GM19452 (cell line): ENCODE measurements at regions not wholly inside any gene's neighbourhood (a gene's known extent, or its start where the extent isn't known, plus 50 kb on each side); places are given as distances from the start of the nearest gene placed in this dataset.
A peak's percentile ranks its signal among the peaks of the same experiment; 100 is the strongest.
"Not testable (repeated sequence)": the region's sequence is repeated elsewhere in the genome, so short reads cannot be mapped to it uniquely, and the experiment has no call there.

ENCODE experiments used
- ATAC-seq: cut with Tn5 transposase; IDR thresholded peaks from one replicate; pipeline ENCODE4 v1.9.1; 2021; ENCODE audit not compliant: unreplicated experiment

DNA sequence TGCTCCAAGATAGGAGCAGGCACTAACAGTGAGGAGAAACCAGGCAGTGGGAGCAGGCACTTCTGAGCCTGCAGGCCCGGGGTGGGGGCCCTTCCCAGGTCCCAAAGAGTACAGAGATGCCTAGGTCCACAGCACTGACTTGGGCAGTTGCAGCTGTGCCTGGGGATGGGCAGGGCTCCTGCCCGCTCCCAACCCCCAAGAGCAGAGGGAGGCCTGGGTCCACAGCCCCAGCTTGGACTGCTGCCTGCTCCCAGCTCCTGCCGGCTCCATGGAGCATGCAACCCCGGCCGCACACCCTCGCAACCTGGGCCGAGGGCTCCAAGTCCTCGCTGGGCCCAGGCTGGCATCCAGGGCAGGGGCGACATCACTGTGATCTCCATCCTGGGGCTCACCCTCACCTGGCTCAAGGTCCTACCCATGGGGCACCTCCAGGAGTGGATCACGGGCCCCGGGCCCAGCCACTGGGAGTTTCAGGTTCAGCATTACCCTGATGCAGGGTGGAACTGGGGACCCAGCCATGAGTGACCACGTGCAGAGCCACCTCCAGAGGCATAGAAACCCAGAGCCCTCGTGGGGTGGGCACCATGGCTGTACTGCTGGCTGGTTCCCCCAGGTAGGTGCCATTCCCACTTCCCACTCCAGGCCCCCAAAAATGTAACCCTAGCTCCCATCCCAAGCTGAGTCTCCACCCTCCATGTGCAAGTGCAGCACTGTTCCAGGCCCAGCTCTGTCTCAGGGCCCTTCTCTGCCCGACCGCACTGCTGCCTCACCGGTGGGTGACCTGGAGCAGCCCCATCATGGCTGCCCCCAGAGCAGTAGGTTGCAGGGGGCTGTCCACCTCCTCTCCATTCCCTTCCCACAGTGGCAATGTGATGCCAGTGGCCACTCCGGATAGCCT lies 325.6 kb downstream of the NR4A2 start:
- no peak for ATAC-seq

DNA sequence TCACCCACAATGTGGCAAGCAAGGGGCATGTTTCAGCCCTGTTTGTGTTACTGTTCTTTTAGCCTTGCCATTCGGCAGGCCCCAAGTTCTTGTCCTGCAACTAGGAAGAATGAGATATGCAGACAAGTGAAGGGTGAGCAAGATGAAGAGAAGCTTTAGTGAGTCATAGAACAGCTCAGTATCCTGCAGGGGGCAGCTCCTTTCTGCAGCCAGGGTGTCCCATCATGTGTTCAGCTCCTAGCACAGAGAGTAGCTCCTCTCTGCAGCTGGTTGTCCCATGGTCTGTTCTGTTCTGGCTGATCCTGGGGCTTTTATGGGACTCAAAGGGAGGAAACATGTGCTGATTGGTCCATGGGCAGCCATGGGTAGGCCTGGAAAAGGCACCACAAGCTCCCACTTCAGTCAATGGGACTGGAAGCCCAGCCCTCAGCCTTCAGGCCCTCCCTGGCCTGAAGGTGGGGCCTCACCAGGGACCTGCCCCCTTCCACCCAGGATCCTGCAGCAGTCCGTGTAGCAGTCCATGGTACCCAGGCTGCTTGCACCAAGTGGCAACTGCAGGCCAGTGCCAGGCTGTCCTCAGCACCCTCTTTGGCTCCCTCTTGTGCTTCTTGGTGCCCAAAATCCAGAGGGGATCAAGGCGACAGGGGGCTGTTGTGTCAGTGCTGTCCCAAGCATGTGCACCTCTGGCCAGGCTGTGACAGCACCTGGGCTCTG lies 326.4 kb downstream of the NR4A2 start:
- no peak for ATAC-seq

DNA sequence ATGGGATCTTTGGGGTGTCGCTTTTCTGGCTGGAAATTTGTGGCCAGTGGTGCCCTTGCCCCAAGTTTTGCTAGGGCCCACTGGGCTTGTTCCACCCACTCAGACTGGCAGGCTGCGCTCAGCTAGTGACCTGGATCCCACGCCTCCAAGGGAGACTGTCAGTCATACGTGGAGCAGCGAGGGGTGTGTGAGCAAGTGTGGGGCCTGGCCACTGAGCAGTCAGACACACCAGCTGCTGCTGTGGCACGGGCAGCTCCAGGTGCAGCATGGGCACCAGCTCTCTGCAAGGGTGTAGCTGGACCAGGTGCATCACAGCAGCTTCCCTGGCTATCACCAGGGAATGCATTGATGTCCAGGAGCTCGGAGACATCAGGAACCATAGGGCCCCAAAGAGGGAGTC lies 327.0 kb downstream of the NR4A2 start:
- ATAC-seq: no peak

DNA sequence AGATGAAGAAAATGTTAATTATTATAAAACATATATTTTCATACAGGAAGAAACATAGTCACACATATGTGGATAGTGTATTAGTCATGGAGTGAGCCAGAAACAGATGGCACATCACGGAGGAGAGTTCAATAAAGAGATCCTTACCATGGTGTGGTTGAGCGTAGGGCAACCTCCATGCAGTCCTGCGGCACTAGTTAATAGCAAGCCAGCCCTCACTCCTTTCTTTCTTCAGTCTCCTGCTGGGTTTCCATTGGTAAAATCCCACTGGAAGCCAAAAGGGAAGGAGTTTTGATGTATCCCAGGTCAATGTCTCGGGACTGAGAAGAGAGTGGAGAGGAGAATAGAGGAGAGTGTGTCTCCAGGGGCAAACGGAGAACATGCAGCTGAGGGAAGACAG lies 328.1 kb downstream of the NR4A2 start:
- no peak for ATAC-seq

DNA sequence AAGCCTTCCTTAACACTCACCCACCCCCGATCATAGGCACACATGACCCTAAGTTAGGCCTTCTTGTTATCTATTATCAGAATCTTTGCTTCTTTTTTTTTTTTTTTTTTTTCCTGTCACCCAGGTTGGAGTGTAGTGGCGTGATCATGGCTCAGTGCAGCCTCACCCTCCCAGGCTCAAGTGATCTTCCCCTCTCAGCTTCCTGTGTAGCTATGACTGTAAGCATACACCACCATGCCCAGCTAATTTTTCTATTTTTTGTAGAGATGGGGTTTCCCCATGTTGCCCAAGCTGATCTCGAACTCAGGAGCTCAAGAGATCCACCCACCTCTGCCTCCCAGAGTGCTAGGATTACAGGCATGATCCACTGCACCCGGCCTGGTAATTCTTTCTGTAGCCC lies 328.7 kb downstream of the NR4A2 start:
- ATAC-seq: no peak

DNA sequence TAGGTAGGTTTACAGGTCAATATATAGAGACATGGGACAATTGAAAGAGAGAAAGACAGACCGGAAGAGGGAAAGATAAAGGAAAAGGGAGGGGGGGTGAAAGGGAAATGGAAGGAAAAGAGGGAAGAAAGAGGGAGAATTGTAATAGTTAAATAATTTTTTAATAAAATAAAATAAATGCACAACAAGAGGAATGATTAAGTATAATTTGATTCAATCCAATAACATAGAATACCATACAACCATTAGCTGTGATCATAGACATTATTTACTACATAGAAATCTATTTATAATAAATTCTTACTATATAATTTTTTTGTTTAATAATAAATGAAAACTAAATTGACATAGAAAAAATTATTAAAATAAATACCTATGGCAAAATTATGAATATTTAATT lies 330.7 kb downstream of the NR4A2 start:
- no peak for ATAC-seq

DNA sequence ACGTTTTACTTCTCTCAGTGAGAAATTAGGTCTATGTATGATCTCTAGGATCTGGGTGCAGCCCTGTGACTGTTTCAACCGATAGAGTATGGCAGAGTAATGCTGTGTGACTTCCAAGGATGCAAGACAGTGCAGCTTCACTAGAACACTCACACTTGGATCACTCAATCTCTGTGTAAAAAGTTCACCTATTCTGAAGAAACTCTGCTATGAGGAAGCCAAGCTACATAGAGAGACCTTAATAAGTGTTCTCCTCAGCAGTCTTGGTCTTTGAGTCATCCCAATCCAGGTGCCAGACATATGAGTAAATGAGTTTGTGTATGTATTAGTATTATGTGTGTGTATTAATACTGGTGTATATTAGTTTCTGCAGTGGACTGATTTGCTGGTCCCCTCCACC lies 335.0 kb downstream of the NR4A2 start:
- no peak for ATAC-seq

DNA sequence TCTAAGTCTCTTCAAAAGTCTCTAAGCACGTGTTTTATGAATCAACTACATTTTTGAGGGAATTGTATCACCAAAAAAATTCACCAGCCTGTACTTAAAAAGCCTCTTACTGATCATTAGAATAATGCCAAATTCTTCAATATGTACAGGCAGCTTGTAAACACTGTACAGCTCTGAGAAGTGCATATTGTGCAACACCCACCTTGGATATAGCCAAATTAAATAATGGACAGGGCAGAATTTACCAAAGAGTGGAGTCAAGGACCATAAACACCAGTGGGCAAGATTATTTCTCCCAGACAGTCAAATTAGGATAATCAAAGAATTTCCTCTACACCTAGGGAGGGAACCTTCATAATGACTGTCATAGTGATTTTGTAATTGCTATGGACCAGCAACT lies 338.2 kb downstream of the NR4A2 start:
- ATAC-seq: no peak

DNA sequence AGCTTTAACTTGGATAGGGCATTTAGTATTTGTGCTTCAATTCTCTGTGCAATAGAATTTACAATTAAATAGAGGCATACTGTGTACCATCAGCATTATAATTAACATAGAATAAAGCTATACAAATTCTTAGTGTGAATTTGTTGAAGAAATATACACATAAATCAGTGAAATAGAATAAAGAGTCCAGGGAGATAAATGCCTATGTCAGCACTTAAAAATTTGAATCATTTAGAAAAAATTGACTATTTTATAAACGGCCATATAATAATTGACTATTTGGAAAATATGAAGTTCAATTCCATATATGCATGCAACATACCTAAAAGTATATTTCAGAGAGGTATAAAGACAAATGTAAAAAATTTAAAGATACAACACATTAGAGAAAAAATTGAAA lies 348.7 kb downstream of the NR4A2 start:
- ATAC-seq: no peak

DNA sequence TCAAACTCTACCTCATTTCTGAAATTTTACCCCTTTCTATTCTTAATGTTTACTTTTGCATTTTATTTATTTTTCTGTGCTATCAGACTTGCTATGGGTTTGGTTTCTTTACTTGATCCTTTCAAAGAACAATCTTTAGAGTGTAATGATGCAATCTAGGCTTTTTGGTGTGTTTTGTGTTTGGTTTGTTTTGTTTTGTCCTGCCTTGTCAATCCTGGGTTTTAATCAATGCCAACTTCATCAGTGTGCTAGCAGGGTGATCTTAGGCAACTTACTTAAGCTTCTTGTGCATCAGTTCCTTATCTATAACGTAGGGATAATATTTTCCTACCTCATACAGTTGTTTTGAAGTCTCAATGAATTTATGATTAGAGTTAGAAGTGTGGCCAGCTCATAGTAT lies 350.4 kb downstream of the NR4A2 start:
- ATAC-seq: no peak

DNA sequence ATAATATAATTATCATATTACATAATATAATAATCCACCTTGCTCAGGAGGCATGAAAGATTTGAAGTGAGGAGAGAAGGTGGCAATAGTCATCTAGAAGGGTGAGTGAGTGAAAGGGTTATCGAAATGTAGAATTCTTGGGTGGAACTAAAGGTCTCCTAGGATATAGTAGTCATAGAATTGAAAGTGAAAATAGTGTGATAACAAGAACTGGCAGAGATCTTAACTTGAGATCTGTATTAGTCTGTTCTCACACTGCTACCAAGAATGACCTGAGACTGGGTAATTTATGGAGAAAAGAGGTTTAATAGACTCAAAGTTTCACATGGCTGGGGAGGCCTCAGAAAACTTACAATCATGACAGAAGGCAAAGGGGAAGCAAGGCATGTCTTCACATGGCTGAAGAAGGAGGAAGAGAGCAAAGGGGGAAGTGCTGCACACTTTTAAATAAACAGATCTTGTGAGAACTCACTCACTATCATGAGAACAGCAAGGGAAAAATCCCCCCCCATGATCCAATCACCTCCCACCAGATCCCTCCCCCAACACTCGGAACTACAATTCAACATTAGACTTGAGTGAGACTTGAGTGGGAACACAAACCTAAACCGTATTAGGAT lies 351.5 kb downstream of the NR4A2 start:
- peak; percentile 62 for ATAC-seq

DNA sequence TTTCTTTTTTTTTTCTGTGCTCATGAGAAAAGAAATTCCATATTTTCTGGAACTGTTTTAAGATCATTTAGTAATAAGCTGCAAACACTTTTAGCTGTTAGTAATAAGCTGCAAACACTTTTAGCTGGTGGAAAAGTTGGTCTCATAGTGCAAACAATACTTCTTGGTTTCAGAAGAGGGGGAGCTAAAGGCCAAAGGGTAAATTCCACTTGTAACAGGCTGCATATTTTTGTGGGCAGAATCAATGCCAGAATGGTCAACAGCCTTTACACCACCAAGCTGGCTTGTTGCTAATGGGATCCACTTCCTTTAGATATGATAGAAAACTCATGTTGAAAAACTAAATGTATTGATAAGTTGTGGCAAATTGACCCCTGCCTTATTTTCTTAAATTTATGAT lies 356.8 kb downstream of the NR4A2 start:
- ATAC-seq: no peak

DNA sequence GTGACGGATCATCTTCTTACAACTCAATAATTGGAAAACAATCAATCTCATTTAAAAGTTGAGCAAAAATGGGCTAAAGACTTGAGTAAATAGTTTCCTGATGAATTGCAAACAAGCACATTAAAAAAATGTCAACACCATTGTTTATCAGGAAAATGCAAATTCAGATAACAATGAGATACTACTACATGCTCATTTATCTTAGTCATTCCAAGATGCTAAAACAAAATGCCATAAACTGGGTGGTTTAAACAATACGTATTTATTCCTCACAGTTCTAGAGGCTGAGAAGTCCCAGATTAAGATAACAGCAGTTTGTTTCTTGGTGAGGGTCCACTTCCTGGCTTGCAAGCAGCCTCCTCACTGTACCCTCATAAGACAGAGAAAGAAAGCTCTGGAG lies 359.6 kb downstream of the NR4A2 start:
- no peak for ATAC-seq

DNA sequence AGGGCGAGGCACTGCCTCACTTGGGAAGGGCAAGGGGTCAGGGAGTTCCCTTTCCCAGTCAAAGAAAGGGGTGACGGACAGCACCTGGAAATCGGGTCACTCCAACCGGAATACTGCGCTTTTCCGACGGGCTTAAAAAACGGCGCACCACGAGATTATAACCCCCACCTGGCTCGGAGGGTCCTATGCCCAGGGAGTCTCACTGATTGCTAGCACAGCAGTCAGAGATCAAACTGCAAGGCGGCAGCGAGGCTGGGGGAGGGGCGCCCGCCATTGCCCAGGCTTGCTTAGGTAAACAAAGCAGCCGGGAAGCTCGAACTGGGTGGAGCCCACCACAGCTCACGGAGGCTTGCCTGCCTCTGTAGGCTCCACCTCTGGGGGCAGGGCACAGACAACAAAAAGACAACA lies 366.5 kb downstream of the NR4A2 start:
- not testable (repeated sequence) for ATAC-seq

DNA sequence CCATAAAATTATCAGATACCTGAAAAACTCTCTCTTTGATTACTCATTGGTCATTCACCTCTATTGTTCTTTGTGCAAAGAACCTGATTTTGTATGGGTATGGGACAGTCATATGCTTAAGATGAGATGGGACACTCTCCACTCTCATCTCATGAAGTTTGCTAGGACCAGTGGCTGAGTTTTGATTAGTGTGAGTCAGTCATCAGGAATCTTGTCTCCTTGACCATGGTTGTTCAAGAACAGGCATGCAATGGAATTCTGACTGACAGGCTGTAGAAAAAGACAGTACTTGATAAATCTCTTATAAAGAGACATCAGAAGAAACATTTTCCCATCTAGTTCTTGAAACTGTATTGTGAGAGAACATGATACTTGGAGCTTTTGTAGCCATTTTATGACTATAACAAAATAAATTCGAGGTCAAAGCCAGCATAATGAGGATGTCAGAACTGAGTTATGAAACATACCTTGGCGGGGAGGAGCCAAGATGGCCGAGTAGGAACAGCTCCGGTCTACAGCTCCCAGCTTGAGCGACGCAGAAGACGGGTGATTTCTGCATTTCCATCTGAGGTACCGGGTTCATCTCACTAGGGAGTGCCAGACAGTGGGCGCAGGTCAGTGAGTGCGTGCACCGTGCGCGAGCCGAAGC lies 367.0 kb downstream of the NR4A2 start:
- no peak for ATAC-seq

DNA sequence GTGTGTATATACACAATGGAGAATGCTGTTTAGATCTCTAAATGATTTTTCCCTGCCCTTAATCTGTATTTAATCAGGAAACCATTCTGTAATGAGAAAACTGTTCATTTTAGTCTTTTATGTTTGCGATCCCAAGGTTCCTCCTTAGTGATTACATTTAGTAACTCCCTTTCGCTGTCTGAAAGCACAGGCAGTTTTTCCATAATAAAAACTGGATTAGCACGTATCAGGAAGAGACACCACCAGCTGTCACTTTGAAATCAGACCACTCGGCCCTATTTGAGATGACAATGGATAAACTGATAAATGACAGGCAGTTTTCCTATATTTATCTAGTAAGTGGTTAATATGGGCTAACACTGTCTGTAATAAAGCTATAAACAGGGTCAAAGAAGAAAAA lies 370.9 kb downstream of the NR4A2 start:
- ATAC-seq: no peak

DNA sequence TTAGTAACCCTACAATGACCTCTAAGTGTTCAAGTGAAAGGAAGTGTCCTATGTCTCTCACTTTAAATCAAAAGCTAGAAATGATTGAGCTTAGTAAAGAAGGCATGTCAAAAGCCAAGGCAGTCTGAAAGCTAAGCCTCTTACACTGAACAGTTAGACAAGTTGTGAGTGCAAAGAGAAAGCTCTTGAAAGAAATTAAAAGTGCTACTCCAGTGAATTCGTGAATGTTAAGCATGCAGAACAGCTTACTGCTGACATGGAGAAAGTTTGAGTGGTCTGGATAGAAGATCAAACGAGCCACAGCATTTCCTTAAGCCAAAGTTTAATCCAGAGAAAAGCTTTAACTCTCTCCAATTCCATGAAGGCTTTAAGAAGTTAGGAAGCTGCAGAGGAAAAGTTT lies 373.7 kb downstream of the NR4A2 start:
- ATAC-seq: no peak

DNA sequence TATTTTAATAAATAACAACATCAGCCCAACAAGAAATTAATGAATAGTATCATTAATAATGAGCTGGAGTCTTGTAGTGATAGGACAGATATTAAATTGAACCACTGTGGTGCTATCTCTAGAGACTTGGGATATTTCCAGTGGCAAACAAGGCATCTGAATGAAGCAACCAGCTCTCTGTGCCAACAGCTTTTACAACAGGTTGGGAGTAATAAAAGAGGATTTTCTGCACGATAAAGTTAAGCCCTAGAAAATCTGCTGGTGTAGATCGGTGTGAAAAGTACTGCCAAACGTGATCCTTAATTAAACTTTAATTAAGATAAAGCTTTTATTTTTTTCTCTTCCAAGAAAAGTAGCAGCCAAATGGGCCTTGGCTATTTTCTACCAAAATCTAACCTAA lies 385.5 kb downstream of the NR4A2 start:
- no peak for ATAC-seq

DNA sequence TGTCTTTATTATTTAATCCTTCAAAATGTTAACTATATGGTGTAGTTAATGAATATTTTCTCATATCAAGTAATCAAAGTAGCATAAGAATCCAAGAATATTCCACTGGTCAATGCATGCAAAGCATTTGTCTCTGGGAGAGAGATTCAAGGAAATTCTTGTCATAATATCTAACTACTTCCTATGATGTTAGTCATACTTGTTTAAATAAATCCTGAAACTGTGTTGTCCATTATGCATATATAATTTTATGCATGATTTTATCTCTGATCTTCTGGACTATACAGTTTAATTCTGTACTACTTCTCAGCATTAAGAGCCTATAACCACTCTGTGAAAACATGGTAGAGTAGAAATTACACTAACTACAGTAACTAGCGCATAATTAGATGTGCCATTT lies 388.3 kb downstream of the NR4A2 start:
- no peak for ATAC-seq

DNA sequence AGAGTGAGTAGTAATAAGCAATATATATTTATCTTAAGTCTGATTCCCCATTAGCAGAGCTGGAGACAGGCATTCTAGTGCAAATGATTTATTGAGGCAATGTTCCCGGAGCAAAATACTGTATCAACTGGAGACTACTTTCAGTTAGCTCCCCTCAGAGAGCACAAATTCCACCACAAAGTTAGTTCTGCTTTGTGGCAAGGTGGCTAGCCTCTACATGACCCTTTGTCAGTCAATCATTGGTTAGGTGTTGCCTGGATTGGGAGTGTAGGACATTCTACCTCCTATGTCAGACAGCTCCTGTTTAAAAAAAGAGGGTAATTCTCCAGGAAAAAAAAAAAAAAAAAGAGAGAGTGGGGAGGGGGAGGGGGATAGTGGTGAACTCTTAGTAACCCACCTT lies 402.2 kb downstream of the NR4A2 start:
- no peak for ATAC-seq

DNA sequence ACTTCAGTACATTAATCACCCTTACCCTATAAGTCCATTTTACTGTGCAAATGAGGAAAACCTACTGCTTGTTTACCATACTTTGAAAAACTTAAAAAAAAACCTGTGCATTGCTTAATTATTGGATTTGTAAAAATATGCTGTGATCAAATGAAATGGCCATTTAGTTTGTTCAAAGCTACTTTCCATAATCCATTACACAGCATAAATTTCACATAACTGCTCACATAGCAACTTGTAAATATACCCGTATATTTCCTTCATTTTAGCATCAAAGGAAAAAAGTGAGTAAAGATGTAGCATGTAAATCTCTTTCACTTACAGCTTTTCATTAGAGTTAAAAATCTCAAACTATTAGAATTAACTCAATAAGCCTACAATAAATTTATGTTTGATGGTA lies 415.1 kb downstream of the NR4A2 start:
- no peak for ATAC-seq

DNA sequence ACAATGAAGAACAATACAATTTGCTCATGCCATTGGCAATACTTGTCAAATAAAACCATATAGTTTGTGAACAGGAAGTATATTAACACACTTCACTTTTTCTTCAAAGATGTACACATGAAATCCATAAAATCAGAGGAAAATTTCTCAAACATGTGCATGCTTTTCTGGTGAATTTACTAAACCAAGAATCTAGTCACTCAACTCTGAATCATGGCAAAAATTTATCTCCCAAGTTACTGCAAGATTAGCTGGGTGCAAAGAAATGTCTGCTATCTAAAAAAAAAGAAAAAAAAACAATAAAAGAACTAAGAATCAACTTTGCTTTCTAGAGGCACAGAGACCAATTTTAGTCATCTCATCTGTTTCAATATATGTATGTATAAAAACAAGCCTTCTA lies 419.2 kb downstream of the NR4A2 start:
- no peak for ATAC-seq
